ENCODE measurements at regions not wholly inside any gene's neighbourhood (a gene's known extent, or its start where the extent isn't known, plus 50 kb on each side); places are given as distances from the start of the nearest gene placed in this dataset.
"Not testable (repeated sequence)": the region's sequence is repeated elsewhere in the genome, so short reads cannot be mapped to it uniquely, and the experiment has no call there.

GRCh38 chr3:5343459-5343858, 156.0 kb downstream of the EDEM1 start:
- Histone ChIP-seq H3K27me3 (ENCODE audit: control insufficient read depth in 5 of 5, insufficient read depth in 4 of 5, low read length in 5 of 5) (peaks cover 0 to 2% (median 0%) of the 10 kb centered on the region in 5 donors), H3K4me1 (ENCODE audit: control insufficient read depth in 5 of 5, insufficient read depth in 5 of 5, low read length in 5 of 5) (no peaks in the 10 kb centered on the region), H3K27ac (ENCODE audit: low read depth, low read length) (no peak overlapping the region), H3K36me3 (ENCODE audit: control insufficient read depth in 5 of 5, insufficient read depth in 5 of 5, low read length in 5 of 5) (no peaks in the 10 kb centered on the region), H3K9me3 (ENCODE audit: control insufficient read depth in 5 of 5, low read length in 5 of 5) (no peaks in the 10 kb centered on the region), H3K9ac (ENCODE audit: low read length in 5 of 5) (no peak overlapping the region), H3K4me3 (ENCODE audit: low read depth in 1 of 5, low read length in 5 of 5) (no peak overlapping the region)

- H3K4me1 ChIP-seq (ENCODE audit: control insufficient read depth in 5 of 5, insufficient read depth in 5 of 5, low read length in 5 of 5): no peaks in the 10 kb centered on the region
- H3K27ac ChIP-seq (ENCODE audit: low read depth, low read length): no peak overlapping the region
- H3K27me3 ChIP-seq (ENCODE audit: control insufficient read depth in 5 of 5, insufficient read depth in 4 of 5, low read length in 5 of 5): peaks cover 0 to 2% (median 0%) of the 10 kb centered on the region in 5 donors
- no peaks in the 10 kb centered on the region for H3K36me3 ChIP-seq (ENCODE audit: control insufficient read depth in 5 of 5, insufficient read depth in 5 of 5, low read length in 5 of 5)
- no peak overlapping the region for H3K9ac ChIP-seq (ENCODE audit: low read length in 5 of 5)
- peaks cover 0 to 8% (median 4%) of the 10 kb centered on the region in 5 donors for H3K9me3 ChIP-seq (ENCODE audit: control insufficient read depth in 5 of 5, low read length in 5 of 5)
- no peak overlapping the region for H3K4me3 ChIP-seq (ENCODE audit: low read depth in 1 of 5, low read length in 5 of 5)
Measured at GRCh38 chr3:5344707-5345106, 157.2 kb downstream of the EDEM1 start.

GRCh38 chr3:5347486-5347885, 160.0 kb downstream of the EDEM1 start:
- Histone ChIP-seq H3K27me3 (ENCODE audit: control insufficient read depth in 5 of 5, insufficient read depth in 4 of 5, low read length in 5 of 5) (peaks cover 0 to 2% (median 0%) of the 10 kb centered on the region in 5 donors), H3K9ac (ENCODE audit: low read length in 5 of 5) (no peak overlapping the region), H3K36me3 (ENCODE audit: control insufficient read depth in 5 of 5, insufficient read depth in 5 of 5, low read length in 5 of 5) (no peaks in the 10 kb centered on the region), H3K9me3 (ENCODE audit: control insufficient read depth in 5 of 5, low read length in 5 of 5) (peaks cover 0 to 8% (median 4%) of the 10 kb centered on the region in 5 donors), H3K4me3 (ENCODE audit: low read depth in 1 of 5, low read length in 5 of 5) (no peak overlapping the region), H3K4me1 (ENCODE audit: control insufficient read depth in 5 of 5, insufficient read depth in 5 of 5, low read length in 5 of 5) (no peaks in the 10 kb centered on the region), H3K27ac (ENCODE audit: low read depth, low read length) (no peak overlapping the region)

GRCh38 chr3:5348229-5348902, 160.9 kb downstream of the EDEM1 start:
- Histone ChIP-seq H3K27ac (ENCODE audit: low read depth, low read length) (no peak overlapping the region), H3K27me3 (ENCODE audit: control insufficient read depth in 5 of 5, insufficient read depth in 4 of 5, low read length in 5 of 5) (peaks cover 0 to 2% (median 0%) of the 10 kb centered on the region in 5 donors), H3K9me3 (ENCODE audit: control insufficient read depth in 5 of 5, low read length in 5 of 5) (peaks cover 0 to 8% (median 4%) of the 10 kb centered on the region in 5 donors), H3K4me1 (ENCODE audit: control insufficient read depth in 5 of 5, insufficient read depth in 5 of 5, low read length in 5 of 5) (no peaks in the 10 kb centered on the region), H3K4me3 (ENCODE audit: low read depth in 1 of 5, low read length in 5 of 5) (no peak overlapping the region), H3K9ac (ENCODE audit: low read length in 5 of 5) (no peak overlapping the region), H3K36me3 (ENCODE audit: control insufficient read depth in 5 of 5, insufficient read depth in 5 of 5, low read length in 5 of 5) (no peaks in the 10 kb centered on the region)

- Histone ChIP-seq H3K27me3 (ENCODE audit: control insufficient read depth in 5 of 5, insufficient read depth in 4 of 5, low read length in 5 of 5) (peaks cover 0 to 2% (median 0%) of the 10 kb centered on the region in 5 donors), H3K27ac (ENCODE audit: low read depth, low read length) (no peak overlapping the region), H3K4me1 (ENCODE audit: control insufficient read depth in 5 of 5, insufficient read depth in 5 of 5, low read length in 5 of 5) (no peaks in the 10 kb centered on the region)
Measured at GRCh38 chr3:5349343-5349742, 161.8 kb downstream of the EDEM1 start.

GRCh38 chr3:5357089-5357488, 169.6 kb downstream of the EDEM1 start:
- Histone ChIP-seq H3K4me1 (ENCODE audit: control insufficient read depth in 5 of 5, insufficient read depth in 5 of 5, low read length in 5 of 5) (no peaks in the 10 kb centered on the region), H3K27me3 (ENCODE audit: control insufficient read depth in 5 of 5, insufficient read depth in 4 of 5, low read length in 5 of 5) (peaks cover 0 to 3% (median 0%) of the 10 kb centered on the region in 5 donors), H3K4me3 (ENCODE audit: low read depth in 1 of 5, low read length in 5 of 5) (no peak overlapping the region), H3K9me3 (ENCODE audit: control insufficient read depth in 5 of 5, low read length in 5 of 5) (peaks cover 0 to 14% (median 4%) of the 10 kb centered on the region in 5 donors), H3K27ac (ENCODE audit: low read depth, low read length) (no peak overlapping the region), H3K9ac (ENCODE audit: low read length in 5 of 5) (no peak overlapping the region), H3K36me3 (ENCODE audit: control insufficient read depth in 5 of 5, insufficient read depth in 5 of 5, low read length in 5 of 5) (no peaks in the 10 kb centered on the region)

More at GRCh38 chr3:5349343-5349742, 161.8 kb downstream of the EDEM1 start:
- H3K4me3 ChIP-seq (ENCODE audit: low read depth in 1 of 5, low read length in 5 of 5): no peak overlapping the region
- H3K36me3 ChIP-seq (ENCODE audit: control insufficient read depth in 5 of 5, insufficient read depth in 5 of 5, low read length in 5 of 5): no peaks in the 10 kb centered on the region
- H3K9ac ChIP-seq (ENCODE audit: low read length in 5 of 5): no peak overlapping the region
- H3K9me3 ChIP-seq (ENCODE audit: control insufficient read depth in 5 of 5, low read length in 5 of 5): peaks cover 0 to 8% (median 4%) of the 10 kb centered on the region in 5 donors

- H3K27me3 ChIP-seq (ENCODE audit: control insufficient read depth in 5 of 5, insufficient read depth in 4 of 5, low read length in 5 of 5): peaks cover 0 to 3% (median 0%) of the 10 kb centered on the region in 5 donors
- H3K9ac ChIP-seq (ENCODE audit: low read length in 5 of 5): no peak overlapping the region
- H3K36me3 ChIP-seq (ENCODE audit: control insufficient read depth in 5 of 5, insufficient read depth in 5 of 5, low read length in 5 of 5): no peaks in the 10 kb centered on the region
- H3K27ac ChIP-seq (ENCODE audit: low read depth, low read length): no peak overlapping the region
- H3K9me3 ChIP-seq (ENCODE audit: control insufficient read depth in 5 of 5, low read length in 5 of 5): peaks cover 0 to 14% (median 4%) of the 10 kb centered on the region in 5 donors
- no peak overlapping the region for H3K4me3 ChIP-seq (ENCODE audit: low read depth in 1 of 5, low read length in 5 of 5)
- no peaks in the 10 kb centered on the region for H3K4me1 ChIP-seq (ENCODE audit: control insufficient read depth in 5 of 5, insufficient read depth in 5 of 5, low read length in 5 of 5)
Measured at GRCh38 chr3:5358911-5359310, 171.4 kb downstream of the EDEM1 start.

- H3K9ac ChIP-seq (ENCODE audit: low read length in 5 of 5): no peak overlapping the region
Measured at GRCh38 chr3:5360453-5360852, 172.9 kb downstream of the EDEM1 start.

GRCh38 chr3:5366746-5367145, 179.2 kb downstream of the EDEM1 start:
- no peak overlapping the region for H3K4me3 ChIP-seq (ENCODE audit: low read depth in 1 of 5, low read length in 5 of 5)
- H3K4me1 ChIP-seq (ENCODE audit: control insufficient read depth in 5 of 5, insufficient read depth in 5 of 5, low read length in 5 of 5): no peaks in the 10 kb centered on the region
- peaks cover 0 to 2% (median 0%) of the 10 kb centered on the region in 5 donors for H3K9me3 ChIP-seq (ENCODE audit: control insufficient read depth in 5 of 5, low read length in 5 of 5)
- H3K9ac ChIP-seq (ENCODE audit: low read length in 5 of 5): no peak overlapping the region
- no peaks in the 10 kb centered on the region for H3K36me3 ChIP-seq (ENCODE audit: control insufficient read depth in 5 of 5, insufficient read depth in 5 of 5, low read length in 5 of 5)
- H3K27me3 ChIP-seq (ENCODE audit: control insufficient read depth in 5 of 5, insufficient read depth in 4 of 5, low read length in 5 of 5): no peaks in the 10 kb centered on the region
- H3K27ac ChIP-seq (ENCODE audit: low read depth, low read length): no peak overlapping the region

More at GRCh38 chr3:5360453-5360852, 172.9 kb downstream of the EDEM1 start:
- no peak overlapping the region for H3K4me3 ChIP-seq (ENCODE audit: low read depth in 1 of 5, low read length in 5 of 5)
- H3K27ac ChIP-seq (ENCODE audit: low read depth, low read length): no peak overlapping the region
- H3K4me1 ChIP-seq (ENCODE audit: control insufficient read depth in 5 of 5, insufficient read depth in 5 of 5, low read length in 5 of 5): no peaks in the 10 kb centered on the region
- no peaks in the 10 kb centered on the region for H3K36me3 ChIP-seq (ENCODE audit: control insufficient read depth in 5 of 5, insufficient read depth in 5 of 5, low read length in 5 of 5)
- peaks cover 0 to 14% (median 4%) of the 10 kb centered on the region in 5 donors for H3K9me3 ChIP-seq (ENCODE audit: control insufficient read depth in 5 of 5, low read length in 5 of 5)
- peaks cover 0 to 3% (median 0%) of the 10 kb centered on the region in 5 donors for H3K27me3 ChIP-seq (ENCODE audit: control insufficient read depth in 5 of 5, insufficient read depth in 4 of 5, low read length in 5 of 5)

- H3K9me3 ChIP-seq (ENCODE audit: control insufficient read depth in 5 of 5, low read length in 5 of 5); H3K36me3 ChIP-seq (ENCODE audit: control insufficient read depth in 5 of 5, insufficient read depth in 5 of 5, low read length in 5 of 5); H3K27ac ChIP-seq (ENCODE audit: low read depth, low read length); H3K9ac ChIP-seq (ENCODE audit: low read length in 5 of 5); H3K4me3 ChIP-seq (ENCODE audit: low read depth in 1 of 5, low read length in 5 of 5); H3K27me3 ChIP-seq (ENCODE audit: control insufficient read depth in 5 of 5, insufficient read depth in 4 of 5, low read length in 5 of 5); H3K4me1 ChIP-seq (ENCODE audit: control insufficient read depth in 5 of 5, insufficient read depth in 5 of 5, low read length in 5 of 5): not testable (repeated sequence)
Measured at GRCh38 chr3:5371555-5371954, 184.0 kb downstream of the EDEM1 start.
